Cardiac muscle cell (in vitro differentiated cells and primary cell): ENCODE measurements at regions not wholly inside any gene's neighbourhood (a gene's known extent, or its start where the extent isn't known, plus 50 kb on each side); places are given as distances from the start of the nearest gene placed in this dataset.

Experiments used
- DNase-seq, 2 donors: peaks; one replicate each; pipeline versions ENCODE4 v3.0.0 to v3.0.0-alpha.2; 2010 to 2017; ENCODE audit warnings: low read depth in 1 of 2, low spot score in 1 of 2
- H3K27ac ChIP-seq: fragments of 200-600 bp; sonication (generic); 2 replicates; pipeline ENCODE4 v1.5.1; 2016
- H3K27me3 ChIP-seq: fragments of 200-600 bp; sonication (generic); 2 replicates; pipeline ENCODE4 v1.6.0; 2016; ENCODE audit warnings: control low read depth
- H3K36me3 ChIP-seq: fragments of 200-600 bp; sonication (generic); 2 replicates; pipeline ENCODE4 v1.5.1; 2016; ENCODE audit warnings: control low read depth
- H3K4me1 ChIP-seq: fragments of 200-600 bp; sonication (generic); 2 replicates; pipeline ENCODE4 v1.8.1; 2017; ENCODE audit warnings: low read depth, mild to moderate bottlenecking, mixed run types
- H3K4me3 ChIP-seq: fragments of 200-600 bp; sonication (generic); 2 replicates; pipeline ENCODE4 v1.5.1; 2016; ENCODE audit warnings: mild to moderate bottlenecking
- H3K9me3 ChIP-seq: fragments of 200-600 bp; sonication (generic); 2 replicates; pipeline ENCODE4 v1.5.1; 2017; ENCODE audit warnings: low read depth, mild to moderate bottlenecking, control low read depth
- CTCF ChIP-seq: IDR thresholded peaks from 2 replicates; pipeline ENCODE4 v1.5.1; 2012; ENCODE audit warnings: low read depth, mild to moderate bottlenecking, low read length

GRCh38 chr7:81330108-81330507 lies 411.3 kb upstream of the SEMA3C start:
- no peak overlapping the region for H3K27ac ChIP-seq
- DNase-seq = no peak
- no peak for TF ChIP-seq CTCF
- no peaks in the 10 kb centered on the region for H3K36me3 ChIP-seq
- no peak overlapping the region for H3K4me3 ChIP-seq
- no peaks in the 10 kb centered on the region for H3K27me3 ChIP-seq
- no peaks in the 10 kb centered on the region for H3K9me3 ChIP-seq
- H3K4me1 ChIP-seq = peaks cover 5% of the 10 kb centered on the region

- peak in 1 of 2 donors; percentile 21 for DNase-seq
- no peak for TF ChIP-seq CTCF
- H3K27me3 ChIP-seq = no peaks in the 10 kb centered on the region
Measured at GRCh38 chr7:81327468-81328266, 408.8 kb upstream of the SEMA3C start.

GRCh38 chr7:81321949-81322348 lies 403.1 kb upstream of the SEMA3C start:
- DNase-seq = no peak
- H3K27me3 ChIP-seq = no peaks in the 10 kb centered on the region
- H3K4me1 ChIP-seq = no peaks in the 10 kb centered on the region
- no peaks in the 10 kb centered on the region for H3K9me3 ChIP-seq
- H3K27ac ChIP-seq = no peak overlapping the region
- H3K36me3 ChIP-seq = no peaks in the 10 kb centered on the region
- H3K4me3 ChIP-seq = no peak overlapping the region
- TF ChIP-seq CTCF = no peak

More at GRCh38 chr7:81327468-81328266, 408.8 kb upstream of the SEMA3C start:
- Histone ChIP-seq H3K27ac (no peak overlapping the region), H3K4me1 (peaks cover 5% of the 10 kb centered on the region), H3K9me3 (no peaks in the 10 kb centered on the region), H3K4me3 (no peak overlapping the region), H3K36me3 (no peaks in the 10 kb centered on the region)

- H3K27ac ChIP-seq = no peak overlapping the region
- TF ChIP-seq CTCF = no peak
- no peaks in the 10 kb centered on the region for H3K27me3 ChIP-seq
- no peak for DNase-seq
- H3K9me3 ChIP-seq = no peaks in the 10 kb centered on the region
- H3K4me3 ChIP-seq = no peak overlapping the region
- no peaks in the 10 kb centered on the region for H3K36me3 ChIP-seq
- H3K4me1 ChIP-seq = no peaks in the 10 kb centered on the region
Measured at GRCh38 chr7:81317741-81318140, 398.9 kb upstream of the SEMA3C start.

GRCh38 chr7:81308643-81309322 lies 389.9 kb upstream of the SEMA3C start:
- Histone ChIP-seq H3K36me3 (no peaks in the 10 kb centered on the region), H3K27ac (no peak overlapping the region), H3K27me3 (no peaks in the 10 kb centered on the region), H3K4me3 (no peak overlapping the region), H3K4me1 (no peaks in the 10 kb centered on the region), H3K9me3 (no peaks in the 10 kb centered on the region)
- no peak for TF ChIP-seq CTCF
- no peak for DNase-seq
